DND-41 (cell line): ENCODE measurements at regions not wholly inside any gene's neighbourhood (a gene's known extent, or its start where the extent isn't known, plus 50 kb on each side); places are given as distances from the start of the nearest gene placed in this dataset.
"Not testable (repeated sequence)": the region's sequence is repeated elsewhere in the genome, so short reads cannot be mapped to it uniquely, and the experiment has no call there.

Source experiments
- CTCF ChIP-seq: IDR thresholded peaks from 2 replicates; pipeline ENCODE4 v1.5.1; 2012; ENCODE audit warnings: borderline replicate concordance, low read length, moderate library complexity, mild to moderate bottlenecking; ENCODE audit not compliant: poor library complexity, severe bottlenecking; ENCODE audit errors: extremely low read depth
- EZH2 ChIP-seq: IDR thresholded peaks from 3 replicates; pipeline ENCODE4 v1.6.1; 2012; ENCODE audit warnings: borderline replicate concordance, low read depth, mild to moderate bottlenecking, moderate library complexity, low read length, inconsistent platforms; ENCODE audit not compliant: severe bottlenecking

GRCh38 chr17:34030601-34031000 is 224.5 kb upstream of the CCL2 start:
- TF ChIP-seq CTCF, EZH2: not testable (repeated sequence)
